ENCODE measurements at regions not wholly inside any gene's neighbourhood (a gene's known extent, or its start where the extent isn't known, plus 50 kb on each side); places are given as distances from the start of the nearest gene placed in this dataset.
A peak's percentile ranks its signal among the peaks of the same experiment; 100 is the strongest.

DNA sequence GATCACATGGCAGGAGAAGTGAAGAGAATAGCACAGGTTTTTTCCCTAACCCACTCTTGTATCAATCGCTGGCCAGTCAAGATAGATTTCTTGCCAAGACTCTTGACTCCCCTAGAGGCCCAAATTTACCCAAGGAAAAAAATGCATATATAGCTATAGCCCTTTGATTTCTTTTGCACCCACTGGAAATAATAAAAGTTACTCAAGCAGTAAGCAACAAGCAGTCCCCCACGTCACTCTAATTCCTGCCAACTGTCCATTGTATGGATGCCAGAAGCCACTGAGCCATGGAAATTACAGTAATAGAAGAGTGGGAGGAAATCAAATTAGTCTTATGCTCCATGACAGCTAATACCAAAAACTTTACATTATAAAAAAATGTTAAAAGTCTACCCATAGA is 125.3 kb upstream of the SLC39A10 start:
- DNase-seq (ENCODE audit: low read depth, low spot score) (no peak), ATAC-seq (no peak)
- TF ChIP-seq EZH2phosphoT487 (IDR thresholded peaks at IDR 0.05; ENCODE audit: borderline replicate concordance) (no peak), RAD21 (IDR thresholded peaks at IDR 0.05; ENCODE audit: low read depth) (no peak), ZFX (IDR thresholded peaks at IDR 0.05) (no peak), EGR1 (IDR thresholded peaks at IDR 0.05; ENCODE audit: low read depth) (no peak), TCF7L2 (IDR thresholded peaks at IDR 0.05; ENCODE audit: borderline replicate concordance, extremely low read depth, insufficient read depth, insufficient read length) (no peak), ELF1 (IDR thresholded peaks at IDR 0.05; ENCODE audit: borderline replicate concordance, low read depth) (no peak), ZNF274 (IDR thresholded peaks at IDR 0.05; ENCODE audit: low read depth, low read length) (no peak), SP1 (IDR thresholded peaks at IDR 0.05; ENCODE audit: low read depth) (no peak), POLR2AphosphoS5 (IDR thresholded peaks at IDR 0.05; ENCODE audit: low read depth, low read length) (no peak), YY1 (IDR thresholded peaks at IDR 0.05; ENCODE audit: extremely low read depth, insufficient replicate concordance, low read depth, low read length) (no peak), FOSL1 (IDR thresholded peaks at IDR 0.05; ENCODE audit: low read depth) (no peak), POLR2A (IDR thresholded peaks at IDR 0.05; ENCODE audit: borderline replicate concordance, extremely low read depth, insufficient read depth, insufficient read length) (no peak), SIN3A (IDR thresholded peaks at IDR 0.05; ENCODE audit: low read depth) (no peak), JUND (IDR thresholded peaks at IDR 0.05) (no peak), CBX3 (IDR thresholded peaks at IDR 0.05; ENCODE audit: low read depth) (no peak), SRF (IDR thresholded peaks at IDR 0.05; ENCODE audit: low read depth) (no peak)
- TF ChIP-seq, protein P1, sequence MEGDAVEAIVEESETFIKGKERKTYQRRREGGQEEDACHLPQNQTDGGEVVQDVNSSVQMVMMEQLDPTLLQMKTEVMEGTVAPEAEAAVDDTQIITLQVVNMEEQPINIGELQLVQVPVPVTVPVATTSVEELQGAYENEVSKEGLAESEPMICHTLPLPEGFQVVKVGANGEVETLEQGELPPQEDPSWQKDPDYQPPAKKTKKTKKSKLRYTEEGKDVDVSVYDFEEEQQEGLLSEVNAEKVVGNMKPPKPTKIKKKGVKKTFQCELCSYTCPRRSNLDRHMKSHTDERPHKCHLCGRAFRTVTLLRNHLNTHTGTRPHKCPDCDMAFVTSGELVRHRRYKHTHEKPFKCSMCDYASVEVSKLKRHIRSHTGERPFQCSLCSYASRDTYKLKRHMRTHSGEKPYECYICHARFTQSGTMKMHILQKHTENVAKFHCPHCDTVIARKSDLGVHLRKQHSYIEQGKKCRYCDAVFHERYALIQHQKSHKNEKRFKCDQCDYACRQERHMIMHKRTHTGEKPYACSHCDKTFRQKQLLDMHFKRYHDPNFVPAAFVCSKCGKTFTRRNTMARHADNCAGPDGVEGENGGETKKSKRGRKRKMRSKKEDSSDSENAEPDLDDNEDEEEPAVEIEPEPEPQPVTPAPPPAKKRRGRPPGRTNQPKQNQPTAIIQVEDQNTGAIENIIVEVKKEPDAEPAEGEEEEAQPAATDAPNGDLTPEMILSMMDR (IDR thresholded peaks at IDR 0.05 in 2 of 3, conservative IDR thresholded peaks at IDR 0.05 in 1 of 3; ENCODE audit: borderline replicate concordance in 1 of 3, insufficient read depth in 1 of 3, low read depth in 2 of 3, low read length in 2 of 3) = no peak
- TF ChIP-seq, protein P2, sequence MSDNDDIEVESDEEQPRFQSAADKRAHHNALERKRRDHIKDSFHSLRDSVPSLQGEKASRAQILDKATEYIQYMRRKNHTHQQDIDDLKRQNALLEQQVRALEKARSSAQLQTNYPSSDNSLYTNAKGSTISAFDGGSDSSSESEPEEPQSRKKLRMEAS (IDR thresholded peaks at IDR 0.05) = no peak
- TF ChIP-seq, protein P3, sequence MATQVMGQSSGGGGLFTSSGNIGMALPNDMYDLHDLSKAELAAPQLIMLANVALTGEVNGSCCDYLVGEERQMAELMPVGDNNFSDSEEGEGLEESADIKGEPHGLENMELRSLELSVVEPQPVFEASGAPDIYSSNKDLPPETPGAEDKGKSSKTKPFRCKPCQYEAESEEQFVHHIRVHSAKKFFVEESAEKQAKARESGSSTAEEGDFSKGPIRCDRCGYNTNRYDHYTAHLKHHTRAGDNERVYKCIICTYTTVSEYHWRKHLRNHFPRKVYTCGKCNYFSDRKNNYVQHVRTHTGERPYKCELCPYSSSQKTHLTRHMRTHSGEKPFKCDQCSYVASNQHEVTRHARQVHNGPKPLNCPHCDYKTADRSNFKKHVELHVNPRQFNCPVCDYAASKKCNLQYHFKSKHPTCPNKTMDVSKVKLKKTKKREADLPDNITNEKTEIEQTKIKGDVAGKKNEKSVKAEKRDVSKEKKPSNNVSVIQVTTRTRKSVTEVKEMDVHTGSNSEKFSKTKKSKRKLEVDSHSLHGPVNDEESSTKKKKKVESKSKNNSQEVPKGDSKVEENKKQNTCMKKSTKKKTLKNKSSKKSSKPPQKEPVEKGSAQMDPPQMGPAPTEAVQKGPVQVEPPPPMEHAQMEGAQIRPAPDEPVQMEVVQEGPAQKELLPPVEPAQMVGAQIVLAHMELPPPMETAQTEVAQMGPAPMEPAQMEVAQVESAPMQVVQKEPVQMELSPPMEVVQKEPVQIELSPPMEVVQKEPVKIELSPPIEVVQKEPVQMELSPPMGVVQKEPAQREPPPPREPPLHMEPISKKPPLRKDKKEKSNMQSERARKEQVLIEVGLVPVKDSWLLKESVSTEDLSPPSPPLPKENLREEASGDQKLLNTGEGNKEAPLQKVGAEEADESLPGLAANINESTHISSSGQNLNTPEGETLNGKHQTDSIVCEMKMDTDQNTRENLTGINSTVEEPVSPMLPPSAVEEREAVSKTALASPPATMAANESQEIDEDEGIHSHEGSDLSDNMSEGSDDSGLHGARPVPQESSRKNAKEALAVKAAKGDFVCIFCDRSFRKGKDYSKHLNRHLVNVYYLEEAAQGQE (IDR thresholded peaks at IDR 0.05; ENCODE audit: low read depth) = no peak
- TF ChIP-seq, protein P4, sequence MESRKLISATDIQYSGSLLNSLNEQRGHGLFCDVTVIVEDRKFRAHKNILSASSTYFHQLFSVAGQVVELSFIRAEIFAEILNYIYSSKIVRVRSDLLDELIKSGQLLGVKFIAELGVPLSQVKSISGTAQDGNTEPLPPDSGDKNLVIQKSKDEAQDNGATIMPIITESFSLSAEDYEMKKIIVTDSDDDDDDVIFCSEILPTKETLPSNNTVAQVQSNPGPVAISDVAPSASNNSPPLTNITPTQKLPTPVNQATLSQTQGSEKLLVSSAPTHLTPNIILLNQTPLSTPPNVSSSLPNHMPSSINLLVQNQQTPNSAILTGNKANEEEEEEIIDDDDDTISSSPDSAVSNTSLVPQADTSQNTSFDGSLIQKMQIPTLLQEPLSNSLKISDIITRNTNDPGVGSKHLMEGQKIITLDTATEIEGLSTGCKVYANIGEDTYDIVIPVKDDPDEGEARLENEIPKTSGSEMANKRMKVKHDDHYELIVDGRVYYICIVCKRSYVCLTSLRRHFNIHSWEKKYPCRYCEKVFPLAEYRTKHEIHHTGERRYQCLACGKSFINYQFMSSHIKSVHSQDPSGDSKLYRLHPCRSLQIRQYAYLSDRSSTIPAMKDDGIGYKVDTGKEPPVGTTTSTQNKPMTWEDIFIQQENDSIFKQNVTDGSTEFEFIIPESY (IDR thresholded peaks at IDR 0.05; ENCODE audit: extremely low read depth, insufficient replicate concordance, low read length) = no peak
- no peaks in the 10 kb centered on the region for H3K27me3 ChIP-seq (ENCODE audit: insufficient read depth, low read length)
- no peaks in the 10 kb centered on the region for H3K79me2 ChIP-seq (ENCODE audit: insufficient read depth, low read length)
- ChIA-PET CTCF (no interaction called here), RAD21 (ENCODE audit: low non-redundant PET in 1 of 2, low total read pairs in 2 of 2, uncharacterized antibody in 2 of 2, unreplicated experiment in 2 of 2) (no interaction called here), POLR2A (no interaction called here)
- H3K27ac ChIP-seq (ENCODE audit: low read depth, low read length) = no peak overlapping the region
- peak overlapping the region; percentile 92 for H2AFZ ChIP-seq (ENCODE audit: low read depth, low read length, poor library complexity, severe bottlenecking)
- no peaks in the 10 kb centered on the region for H3K9me3 ChIP-seq (ENCODE audit: control insufficient read depth in 1 of 2, insufficient read depth in 1 of 2, low read depth in 1 of 2, low read length in 2 of 2)
- peaks cover 12 to 20% of the 10 kb centered on the region in 2 experiments for H3K4me1 ChIP-seq (ENCODE audit: control insufficient read depth in 1 of 2, insufficient read depth in 2 of 2, low read length in 2 of 2)
- H3K4me2 ChIP-seq (ENCODE audit: low read length) = no peak overlapping the region
- BruUV-seq (replicated peaks) = no TSS peak
- H3K9ac ChIP-seq (ENCODE audit: low read length) = no peak overlapping the region
- H3K36me3 ChIP-seq (ENCODE audit: control insufficient read depth in 1 of 2, insufficient read depth in 2 of 2, low read length in 2 of 2) = no peaks in the 10 kb centered on the region
- intact Hi-C loops (cut with micrococcal nuclease) = no loop called here
- H4K20me1 ChIP-seq (ENCODE audit: insufficient read depth) = no peaks in the 10 kb centered on the region
- H3K4me3 ChIP-seq (replicated peaks in 1 of 2; ENCODE audit: low read depth in 1 of 2, low read length in 2 of 2) = no peak overlapping the region
- H3K9me2 ChIP-seq (ENCODE audit: insufficient read depth) = no peaks in the 10 kb centered on the region

Data from HCT116 (cell line).